ENCODE measurements at regions not wholly inside any gene's neighbourhood (a gene's known extent, or its start where the extent isn't known, plus 50 kb on each side); places are given as distances from the start of the nearest gene placed in this dataset.

- TF ChIP-seq CTCF (IDR thresholded peaks at IDR 0.05; ENCODE audit: low read depth, low read length): no peak
- DNase-seq (ENCODE audit: low read depth in 2 of 2): no peak
- H3K4me3 ChIP-seq (replicated peaks in 1 of 2; ENCODE audit: low read depth in 2 of 2, low read length in 2 of 2): no peak overlapping the region
These were observed 59.9 kb upstream of the ZFR start for GRCh38 chr5:32504329-32504988.

GRCh38 chr5:32503261-32503660 is 58.7 kb upstream of the ZFR start:
- DNase-seq (ENCODE audit: low read depth in 2 of 2): no peak
- no peak overlapping the region for H3K4me3 ChIP-seq (replicated peaks in 1 of 2; ENCODE audit: low read depth in 2 of 2, low read length in 2 of 2)
- TF ChIP-seq CTCF (IDR thresholded peaks at IDR 0.05; ENCODE audit: low read depth, low read length): no peak

GRCh38 chr5:32501071-32502002 is 56.8 kb upstream of the ZFR start:
- H3K4me3 ChIP-seq (replicated peaks in 1 of 2; ENCODE audit: low read depth in 2 of 2, low read length in 2 of 2): no peak overlapping the region
- no peak for TF ChIP-seq CTCF (IDR thresholded peaks at IDR 0.05; ENCODE audit: low read depth, low read length)
- no peak for DNase-seq (ENCODE audit: low read depth in 2 of 2)

- no peak for DNase-seq (ENCODE audit: low read depth in 2 of 2)
- TF ChIP-seq CTCF (IDR thresholded peaks at IDR 0.05; ENCODE audit: low read depth, low read length): no peak
- no peak overlapping the region for H3K4me3 ChIP-seq (replicated peaks in 1 of 2; ENCODE audit: low read depth in 2 of 2, low read length in 2 of 2)
These were observed 55.6 kb upstream of the ZFR start for GRCh38 chr5:32500181-32500580.

- no peak for DNase-seq (ENCODE audit: low read depth in 2 of 2)
- TF ChIP-seq CTCF (IDR thresholded peaks at IDR 0.05; ENCODE audit: low read depth, low read length): no peak
- no peak overlapping the region for H3K4me3 ChIP-seq (replicated peaks in 1 of 2; ENCODE audit: low read depth in 2 of 2, low read length in 2 of 2)
These were observed 54.7 kb upstream of the ZFR start for GRCh38 chr5:32499261-32499660.

- no peak for DNase-seq (ENCODE audit: low read depth in 2 of 2)
- TF ChIP-seq CTCF (IDR thresholded peaks at IDR 0.05; ENCODE audit: low read depth, low read length): no peak
- H3K4me3 ChIP-seq (replicated peaks in 1 of 2; ENCODE audit: low read depth in 2 of 2, low read length in 2 of 2): no peak overlapping the region
These were observed 53.9 kb upstream of the ZFR start for GRCh38 chr5:32498484-32498883.

Data from cardiac fibroblast (primary cell).